ENCODE measurements at regions not wholly inside any gene's neighbourhood (a gene's known extent, or its start where the extent isn't known, plus 50 kb on each side); places are given as distances from the start of the nearest gene placed in this dataset.

DNA sequence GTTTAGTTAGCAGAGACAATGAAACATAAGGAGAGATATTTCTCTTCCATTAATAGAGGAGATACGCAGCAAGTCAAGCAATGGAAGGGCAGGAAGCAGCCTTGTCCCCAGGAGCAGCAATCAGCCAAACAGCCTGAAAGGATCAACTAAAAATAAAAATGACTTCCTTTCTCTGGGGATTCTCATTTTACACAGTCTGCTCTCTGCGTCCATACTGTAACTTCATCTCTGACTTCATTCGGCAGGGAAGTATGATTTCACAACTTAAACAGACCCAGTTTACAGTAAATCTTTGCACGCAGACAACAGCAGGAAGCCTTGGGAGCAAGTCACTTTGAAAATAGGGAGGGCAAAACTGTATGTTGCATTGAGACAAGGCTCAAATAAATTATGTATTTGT, 826.7 kb downstream of the DIAPH3 start:
- DNase-seq = no peak

DNA sequence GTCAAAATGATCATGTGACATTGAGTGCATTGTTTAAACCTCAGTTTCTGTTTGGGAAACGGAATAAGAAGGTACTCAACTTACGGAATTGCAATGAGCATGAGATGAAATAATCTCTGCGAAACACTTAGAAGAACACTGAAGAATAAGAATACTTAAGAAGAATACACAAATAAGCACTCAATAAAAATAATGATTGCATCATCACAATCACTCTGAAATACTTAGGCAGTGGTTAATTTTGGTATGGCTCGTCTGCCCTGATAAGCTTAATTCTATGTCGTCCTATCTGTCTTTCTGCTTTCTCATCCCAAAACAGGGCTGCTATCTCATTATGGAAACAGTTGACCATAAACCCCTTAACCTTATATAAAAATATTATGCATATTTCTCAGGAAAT, 823.6 kb downstream of the DIAPH3 start:
- DNase-seq = no peak

DNA sequence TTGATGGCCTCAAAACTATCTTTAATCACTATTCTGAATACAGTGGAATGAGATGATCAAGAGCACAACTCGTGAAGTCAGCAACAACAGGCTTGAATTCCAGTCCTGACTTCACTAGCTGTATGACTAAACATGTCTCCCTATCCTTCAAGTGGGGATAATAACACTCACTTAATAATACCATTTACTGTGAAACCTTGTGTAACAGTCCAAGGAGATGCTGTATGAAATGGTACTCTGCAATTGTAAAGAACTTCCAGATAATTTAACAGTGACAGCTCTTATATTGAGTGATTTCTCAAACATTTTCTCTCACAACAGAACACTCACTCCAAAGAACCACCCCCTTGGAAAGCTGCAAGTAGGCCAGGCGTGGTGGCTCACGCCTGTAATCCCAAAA, 823.1 kb downstream of the DIAPH3 start:
- DNase-seq = no peak

DNA sequence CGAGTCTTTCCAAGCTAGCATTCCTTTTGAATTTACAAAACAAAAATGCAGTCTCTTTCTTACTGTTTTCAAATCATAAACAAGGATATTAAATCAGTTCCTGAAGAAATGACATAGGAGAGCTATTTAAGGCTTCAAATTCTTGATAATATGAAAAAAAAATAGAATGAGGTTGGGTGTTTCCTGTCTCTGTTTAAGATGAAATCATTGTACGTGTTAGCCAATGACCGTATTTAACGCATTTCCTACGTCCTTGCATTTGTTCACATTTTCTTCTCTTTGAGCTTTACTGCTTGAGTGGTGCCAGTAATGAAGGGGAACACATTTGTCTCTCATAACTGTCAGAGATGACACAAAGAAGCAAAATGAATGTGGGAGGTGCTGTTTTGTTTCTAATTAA, 821.3 kb downstream of the DIAPH3 start:
- DNase-seq = no peak

DNA sequence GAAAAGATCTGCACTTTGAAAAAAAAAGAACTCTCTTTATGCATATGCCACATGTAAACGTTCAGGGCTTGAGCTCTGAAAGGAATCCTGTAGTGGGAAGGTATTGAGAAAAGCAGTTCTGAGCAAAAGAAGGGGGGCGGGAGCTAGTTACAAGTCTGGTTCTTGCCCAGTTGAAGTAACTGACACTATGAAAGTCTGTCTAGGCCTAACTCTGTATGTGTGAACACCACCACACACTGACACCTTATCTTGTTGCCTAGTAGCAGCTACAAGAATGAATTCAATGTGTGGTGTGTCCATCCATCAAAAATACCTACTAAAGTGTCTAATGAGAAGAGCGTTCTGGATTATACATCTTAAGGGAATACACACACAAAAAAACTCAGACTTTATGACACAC, 820.6 kb downstream of the DIAPH3 start:
- no peak for DNase-seq

DNA sequence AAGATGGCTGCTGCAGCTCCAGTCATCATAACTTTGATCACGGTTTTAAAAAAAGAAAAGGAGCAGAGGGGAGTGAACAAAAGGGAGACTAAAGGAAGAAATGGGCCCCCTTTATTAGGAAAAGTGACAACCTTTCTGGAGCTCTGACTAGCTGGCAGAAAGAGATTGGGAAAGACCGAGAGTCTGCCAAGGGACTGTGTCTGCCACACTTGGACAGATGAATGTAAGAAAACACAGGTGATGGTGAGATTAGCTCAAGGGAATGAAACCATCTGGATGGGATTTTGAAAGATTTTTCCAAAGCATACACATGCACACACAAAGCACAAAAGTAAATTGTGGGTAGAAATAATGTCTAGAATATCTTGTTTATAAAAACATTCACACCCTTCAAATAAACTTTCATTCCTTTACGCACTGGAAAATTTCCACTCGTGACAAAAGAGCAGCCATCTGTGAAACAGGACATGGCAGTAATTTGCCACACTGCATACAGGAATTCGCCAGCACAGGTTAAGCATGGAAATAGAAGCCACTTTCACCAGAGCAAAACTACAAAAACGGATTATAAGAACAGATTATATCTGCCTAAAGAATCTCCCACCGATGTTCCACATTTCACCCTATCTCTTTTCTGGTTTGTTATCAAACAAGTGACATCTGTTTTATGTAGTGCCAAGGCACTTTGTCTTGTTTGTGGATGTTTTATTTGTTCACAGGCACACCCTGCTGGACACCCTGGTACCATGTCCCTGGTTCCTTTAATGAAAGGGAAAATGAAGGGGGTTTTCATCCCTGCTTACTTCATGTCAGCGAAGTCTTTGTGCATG, 819.5 kb downstream of the DIAPH3 start:
- no peak for DNase-seq

DNA sequence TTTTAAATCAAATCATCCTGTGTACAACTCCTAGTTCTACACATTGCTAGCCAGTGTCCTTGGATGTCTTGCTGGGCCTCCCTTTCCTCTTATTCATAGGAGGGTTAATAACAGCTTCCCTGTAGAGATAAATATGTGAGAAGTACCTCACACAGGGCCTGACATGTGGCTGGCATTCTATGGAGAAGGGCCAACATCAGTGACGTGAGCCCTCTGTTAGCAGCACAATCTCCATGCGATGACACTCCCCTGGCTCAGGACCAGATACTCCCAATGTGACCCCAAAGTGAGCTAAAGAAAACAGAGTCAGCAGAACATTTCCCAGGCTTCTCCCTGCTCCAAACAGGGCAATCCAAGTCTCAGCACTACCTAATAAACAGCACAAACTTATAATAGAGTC, 818.4 kb downstream of the DIAPH3 start:
- no peak for DNase-seq

DNA sequence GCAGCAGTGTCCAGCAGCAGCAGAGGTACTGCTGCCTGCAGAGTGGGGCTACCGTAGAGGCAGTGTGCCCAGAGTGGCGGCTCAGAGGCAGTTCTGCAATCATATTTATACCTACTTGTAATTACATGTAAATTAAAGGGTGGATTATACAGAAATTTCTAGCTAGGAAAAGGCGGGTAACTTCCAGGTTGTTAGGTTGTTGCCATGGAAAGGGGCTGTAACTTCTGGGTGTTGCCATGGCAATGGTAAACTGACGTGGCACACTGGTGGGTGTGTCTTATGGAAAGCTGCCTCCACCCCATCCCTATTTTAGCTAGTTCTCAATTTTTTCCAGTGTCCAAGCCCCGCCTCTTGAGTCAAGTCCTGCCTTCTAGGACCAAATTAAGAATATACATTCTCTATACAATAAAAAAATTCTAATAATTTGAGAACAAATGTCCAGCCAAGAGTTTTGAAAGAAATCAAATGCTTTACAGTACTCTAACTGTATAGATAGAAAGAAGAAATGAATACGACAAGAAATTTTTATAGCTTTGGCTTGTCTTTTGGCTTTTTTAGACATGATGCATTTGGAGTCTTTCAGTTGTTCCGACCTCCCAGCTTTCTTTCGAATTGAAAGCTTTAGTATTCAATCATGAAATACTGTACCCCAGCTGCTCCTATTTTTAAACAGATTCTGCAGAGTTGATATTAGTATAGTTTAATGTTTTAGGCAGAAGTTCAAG, 816.6 kb downstream of the DIAPH3 start:
- no peak for DNase-seq

DNA sequence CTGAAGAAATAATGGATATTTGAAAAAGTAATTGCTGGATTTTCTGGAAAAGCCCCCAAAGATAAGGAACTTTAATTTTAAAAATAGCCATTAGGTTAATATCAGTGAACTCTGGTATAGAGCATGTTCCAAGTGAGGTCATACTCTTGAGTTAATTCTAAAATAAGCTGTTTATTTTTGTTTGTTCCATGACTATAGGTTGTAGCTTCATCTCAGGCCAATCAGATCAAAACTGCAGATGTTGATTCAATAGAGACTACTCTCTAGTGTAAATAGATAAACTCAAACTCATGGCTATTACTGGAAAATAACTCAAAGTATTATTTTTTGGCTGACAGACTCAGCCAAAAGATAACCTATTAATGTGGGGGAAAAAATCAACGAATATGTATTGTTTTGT, 815.1 kb downstream of the DIAPH3 start:
- no peak for DNase-seq

DNA sequence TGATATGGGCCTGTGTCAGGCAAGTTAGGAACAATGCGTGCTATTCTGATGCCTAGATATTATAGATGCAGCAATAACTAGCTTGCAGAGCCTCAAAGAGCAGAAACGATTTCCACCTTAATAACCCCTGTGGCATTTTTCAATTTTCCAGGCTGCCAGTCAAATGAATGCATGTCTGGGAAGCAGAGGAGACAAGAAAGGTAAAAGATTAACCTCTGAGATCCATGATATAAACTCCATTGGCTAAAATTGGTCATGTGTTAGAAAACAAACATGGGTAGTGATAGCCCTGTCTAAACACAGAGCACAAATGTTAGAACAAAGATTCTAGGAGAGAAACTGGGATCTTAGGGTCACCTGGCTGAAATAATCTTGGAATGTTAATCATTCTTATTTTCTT, 811.1 kb downstream of the DIAPH3 start:
- DNase-seq = no peak

DNA sequence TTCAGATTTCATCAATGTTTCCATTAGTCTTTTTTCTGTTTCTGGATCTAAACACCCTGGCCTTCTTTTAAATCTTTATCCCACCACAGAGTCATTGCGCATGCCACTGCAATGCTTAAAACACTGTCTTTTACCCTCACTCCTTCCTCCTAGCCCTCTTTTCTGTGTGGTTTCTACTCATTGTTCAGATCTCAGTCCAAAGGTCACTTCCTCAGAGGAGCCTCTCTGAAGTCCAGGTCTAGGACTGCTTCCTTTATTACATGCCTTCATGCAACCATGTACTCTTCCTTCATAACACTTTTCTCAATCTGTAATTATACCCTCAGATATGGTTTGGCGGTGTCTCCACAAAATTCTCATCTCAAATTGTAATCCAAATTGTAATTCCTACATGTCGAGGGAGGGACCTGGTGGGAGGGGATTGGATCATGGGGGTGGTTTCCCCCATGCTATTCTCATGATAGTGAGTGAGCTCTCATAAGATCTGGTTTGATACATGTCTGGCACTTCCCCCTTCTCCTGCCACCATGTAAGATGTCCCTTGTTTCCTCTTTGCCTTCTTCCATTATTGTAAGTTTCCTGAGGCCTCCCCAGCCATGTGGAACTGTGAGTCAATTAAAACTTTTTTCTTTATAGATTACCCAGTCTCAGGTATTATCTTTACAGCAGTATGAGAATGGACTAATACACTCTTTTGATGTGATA, 808.9 kb downstream of the DIAPH3 start:
- DNase-seq = no peak

DNA sequence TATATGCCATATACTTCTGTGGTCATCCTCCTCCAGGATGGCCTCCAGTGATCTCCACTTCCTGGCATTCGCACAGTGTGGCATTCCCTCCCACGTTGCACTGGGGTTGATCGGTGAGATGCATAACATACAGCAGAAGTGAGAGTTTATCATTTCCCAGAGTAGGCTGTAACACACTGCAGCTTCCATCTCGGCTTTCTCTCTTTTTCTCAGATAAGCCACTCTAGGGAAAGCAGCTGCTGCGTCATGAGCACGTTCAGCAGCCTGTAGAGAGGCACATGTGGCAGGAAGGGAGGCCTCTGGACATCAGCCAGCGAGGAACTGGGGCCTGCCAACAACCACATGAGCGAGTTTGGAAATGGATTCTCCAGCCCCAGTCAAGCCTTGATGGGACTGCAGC, 807.1 kb downstream of the DIAPH3 start:
- no peak for DNase-seq

DNA sequence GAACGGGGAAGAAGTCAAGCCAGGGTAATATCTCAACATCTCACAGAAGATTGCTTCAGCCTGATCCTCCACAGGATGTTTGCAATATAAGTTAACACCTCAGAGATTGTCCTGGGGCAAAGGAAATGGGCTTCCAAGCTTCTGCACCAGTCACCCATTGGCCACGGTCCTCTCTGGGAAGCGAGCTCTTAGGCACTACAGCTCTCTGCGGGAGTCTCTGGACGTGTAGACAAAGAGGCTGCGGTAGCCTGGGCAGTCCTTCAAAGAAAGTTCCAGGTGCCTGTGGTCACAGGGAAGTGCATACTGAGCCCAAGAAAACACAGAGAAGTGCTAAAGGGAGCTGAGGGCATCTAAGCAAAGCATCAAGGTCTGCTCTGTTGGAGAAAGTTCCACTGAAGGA, 805.7 kb downstream of the DIAPH3 start:
- DNase-seq = no peak

DNA sequence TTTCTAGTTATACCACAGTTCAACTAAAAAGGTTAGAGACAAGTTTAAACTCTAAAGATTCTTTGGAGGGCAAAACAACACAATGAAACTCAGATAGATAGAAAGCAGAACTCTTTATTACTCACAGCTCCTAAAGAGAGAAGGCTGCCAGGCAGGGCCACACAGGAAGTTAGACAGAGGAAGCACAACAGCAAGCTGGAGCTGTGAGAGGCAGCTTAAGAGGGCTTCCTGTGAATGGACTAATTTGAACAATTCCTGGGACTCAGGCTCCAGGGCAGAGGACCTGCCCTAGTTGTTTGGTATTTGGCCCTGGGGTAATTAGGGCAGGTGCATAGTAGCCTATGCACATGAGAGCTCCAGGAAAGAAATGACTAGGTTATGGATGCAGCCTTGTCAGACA, 803.6 kb downstream of the DIAPH3 start:
- DNase-seq = no peak

DNA sequence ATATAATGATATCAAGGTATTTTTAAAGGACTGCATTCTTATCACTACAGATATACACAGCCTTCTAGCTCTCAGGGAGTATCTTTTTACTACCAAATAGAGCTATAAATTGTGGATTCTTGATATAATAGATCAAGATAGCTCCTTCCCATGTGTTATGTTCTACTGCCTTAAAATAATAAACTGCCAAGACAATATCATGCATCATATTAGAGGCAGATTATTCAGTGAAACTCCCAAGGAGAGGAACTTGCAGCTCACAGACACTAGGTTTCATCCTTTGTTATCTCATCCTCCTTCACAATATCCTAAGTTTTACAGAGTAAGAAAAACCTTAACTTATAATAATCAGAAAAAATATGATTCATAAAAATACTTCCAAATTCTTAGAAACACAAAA, 802.8 kb downstream of the DIAPH3 start:
- no peak for DNase-seq

DNA sequence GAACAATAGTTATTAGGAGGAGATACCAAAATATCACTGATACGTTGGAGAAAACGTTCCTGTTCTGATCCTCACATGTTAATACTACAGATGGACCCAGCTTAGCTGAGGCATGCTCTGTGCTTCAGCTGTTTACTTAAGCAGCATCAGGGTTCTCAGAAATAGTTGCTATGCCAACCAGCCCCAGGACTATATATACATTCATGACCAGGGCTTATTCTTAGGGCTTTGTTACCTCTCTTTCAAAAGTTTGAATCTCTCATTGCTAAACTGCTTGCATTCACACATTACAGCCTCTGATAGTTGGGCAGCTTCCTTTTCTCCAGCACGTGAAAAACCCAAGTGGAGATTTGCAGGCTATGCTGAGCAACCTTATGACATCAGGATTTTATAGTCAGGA, 800.4 kb downstream of the DIAPH3 start:
- no peak for DNase-seq

DNA sequence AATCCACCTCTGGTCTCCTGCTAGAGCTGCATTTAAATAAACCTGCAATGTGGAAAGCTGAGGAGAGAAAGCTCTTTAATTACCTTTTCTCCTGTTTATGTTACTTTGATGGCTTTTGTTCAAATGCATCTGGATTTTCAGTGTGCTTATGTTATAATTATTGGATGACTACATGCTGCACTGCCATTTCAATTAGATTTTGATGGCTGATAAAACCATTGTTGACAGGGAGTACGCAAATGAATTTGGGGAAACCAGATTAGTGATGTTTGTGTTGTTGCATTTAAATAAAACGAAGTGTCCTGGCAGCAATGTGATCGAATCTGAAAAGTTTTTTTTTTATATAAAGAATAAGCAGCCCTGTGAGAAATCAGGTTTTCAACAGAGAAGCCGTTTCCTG, 799.8 kb downstream of the DIAPH3 start:
- no peak for DNase-seq

DNA sequence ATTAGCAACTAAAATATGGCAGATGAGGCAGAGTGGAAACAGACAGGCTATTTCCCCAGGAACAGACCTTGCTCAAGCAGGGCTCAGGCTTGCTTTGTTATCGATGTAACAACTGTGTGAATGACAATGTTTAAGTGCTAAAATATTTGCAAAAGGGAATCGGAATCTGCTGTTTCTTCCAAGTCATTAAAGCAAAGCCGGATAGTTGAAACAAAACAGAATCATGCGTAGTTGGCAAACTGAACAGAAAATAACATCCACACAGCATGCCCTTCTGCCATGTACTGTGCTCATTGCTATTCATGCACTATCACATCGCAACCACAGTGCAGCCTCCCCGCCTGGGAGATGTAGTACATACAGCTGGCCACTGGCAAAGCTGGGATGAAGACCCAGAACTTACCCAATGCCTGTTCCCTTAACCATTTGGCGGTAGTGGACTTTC, 799.1 kb downstream of the DIAPH3 start:
- DNase-seq = no peak

DNA sequence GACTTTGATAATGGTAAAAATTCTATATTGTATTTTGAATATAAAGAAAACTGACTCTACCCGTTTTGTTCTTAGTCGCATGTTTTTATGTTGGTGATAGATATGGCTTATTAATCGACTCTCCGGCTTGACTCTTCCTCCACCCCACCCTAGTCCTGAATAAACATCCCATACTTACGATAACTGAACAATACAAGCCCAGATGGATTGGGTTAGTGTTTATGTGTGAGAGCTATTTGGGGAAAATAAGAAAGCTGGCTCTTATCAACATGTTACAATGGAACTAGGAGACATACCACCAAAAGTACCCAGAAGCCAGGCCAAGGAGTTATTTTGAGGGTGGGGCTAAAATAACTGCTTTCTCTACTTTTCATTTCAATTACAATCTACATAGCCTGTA, 796.3 kb downstream of the DIAPH3 start:
- DNase-seq = no peak

DNA sequence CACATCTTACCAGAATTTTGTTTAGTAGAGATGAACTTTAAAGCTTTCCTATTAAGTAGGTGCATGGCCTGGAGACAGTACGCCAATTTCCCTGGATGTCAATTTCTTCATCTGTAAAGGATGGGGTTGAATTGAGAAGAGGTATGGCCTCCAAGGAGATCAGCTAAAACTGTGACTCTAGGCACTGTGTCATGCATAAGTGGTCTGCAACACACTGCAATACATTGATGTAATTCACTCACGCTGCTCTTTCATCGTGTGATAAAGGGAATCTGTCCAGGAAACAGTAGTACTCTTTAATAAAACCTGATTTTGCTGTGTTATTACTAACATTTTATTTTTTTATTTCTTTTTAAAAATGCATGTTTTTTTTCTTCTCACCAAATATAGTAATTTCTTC, 795.8 kb downstream of the DIAPH3 start:
- no peak for DNase-seq

DNA sequence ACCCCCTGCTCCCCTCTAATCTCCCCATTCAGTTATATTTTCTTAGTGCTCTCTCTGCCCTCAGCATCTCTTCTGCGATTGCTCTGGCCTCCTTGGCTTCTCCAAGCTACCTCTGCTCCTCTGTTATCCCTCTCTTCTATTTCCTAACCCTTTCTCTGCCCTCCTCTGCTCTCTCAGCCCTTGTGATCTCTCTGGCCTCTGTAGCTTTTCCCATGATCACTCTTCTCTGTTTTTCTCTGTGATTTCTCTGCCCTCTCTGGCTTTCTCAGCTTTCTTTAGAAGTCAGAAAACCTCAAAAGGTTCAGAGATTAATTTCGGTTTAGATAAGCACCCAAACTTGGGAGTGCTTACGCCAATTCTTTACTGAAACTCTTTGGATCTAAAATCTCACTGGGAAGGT, 795.0 kb downstream of the DIAPH3 start:
- DNase-seq = no peak

DNA sequence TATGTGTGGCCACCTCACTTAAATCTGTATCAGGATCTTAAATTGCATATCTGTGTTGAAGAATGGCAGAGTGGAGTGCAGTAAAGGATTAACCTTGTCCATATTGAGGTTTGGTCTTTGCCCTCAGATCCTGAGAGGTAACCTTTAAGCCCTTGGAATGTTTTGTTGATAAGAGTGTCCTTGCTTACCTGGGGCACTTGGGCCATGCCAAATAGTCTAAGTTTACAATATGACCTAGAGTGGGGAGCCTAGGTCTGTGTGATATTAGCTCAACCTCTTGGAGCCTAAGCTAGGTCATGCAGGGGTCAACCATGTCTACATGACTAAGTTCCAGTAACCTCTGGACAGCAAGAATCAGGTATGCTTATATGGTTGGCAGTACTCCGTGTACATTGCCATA, 792.5 kb downstream of the DIAPH3 start:
- DNase-seq = no peak

DNA sequence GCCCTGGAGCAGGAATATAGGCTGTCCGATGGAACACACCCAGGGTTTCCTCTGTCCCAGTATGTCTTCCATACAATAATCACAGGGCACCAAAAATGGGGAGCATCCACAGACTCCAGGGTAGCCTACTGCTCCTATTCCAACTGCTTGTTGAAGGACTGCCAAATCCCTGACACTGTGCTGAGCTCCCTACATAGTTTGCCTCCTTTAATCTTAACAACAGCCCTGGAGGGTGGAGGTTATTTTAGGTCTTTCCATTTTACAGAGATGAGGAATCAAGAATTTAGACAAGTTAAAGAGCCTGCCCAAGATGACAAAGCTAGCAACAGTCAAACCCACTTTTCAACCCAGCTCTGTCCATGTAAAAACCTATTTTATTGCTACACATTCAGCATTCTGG, 790.4 kb downstream of the DIAPH3 start:
- DNase-seq = no peak

DNA sequence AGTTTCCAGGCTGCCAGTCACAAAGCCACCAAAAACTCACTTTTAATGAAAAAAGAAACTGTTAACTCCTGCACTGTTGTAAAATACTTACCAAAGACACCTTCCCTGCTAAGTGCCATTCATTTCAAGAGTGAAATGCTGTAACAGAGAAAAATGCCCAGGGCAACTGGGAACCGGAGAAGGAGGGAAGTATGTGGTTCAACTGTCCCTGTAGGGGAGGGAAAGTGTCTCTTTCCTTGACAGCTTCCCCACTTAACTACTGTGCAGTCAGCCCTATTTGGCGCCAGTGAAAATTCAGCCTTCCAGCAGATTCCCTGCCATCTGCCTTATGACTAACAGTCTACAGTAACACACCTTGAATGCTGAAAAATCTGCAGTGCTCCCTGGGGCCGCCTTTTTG, 789.0 kb downstream of the DIAPH3 start:
- no peak for DNase-seq
